NCI-H1694 (cell line): ENCODE measurements at regions not wholly inside any gene's neighbourhood (a gene's known extent, or its start where the extent isn't known, plus 50 kb on each side); places are given as distances from the start of the nearest gene placed in this dataset.
"Not testable (repeated sequence)": the region's sequence is repeated elsewhere in the genome, so short reads cannot be mapped to it uniquely, and the experiment has no call there.

Experiments used
- DNase-seq: peaks from one replicate; lab custom pipeline; 2025; lab: John Stamatoyannopoulos, UW

DNA sequence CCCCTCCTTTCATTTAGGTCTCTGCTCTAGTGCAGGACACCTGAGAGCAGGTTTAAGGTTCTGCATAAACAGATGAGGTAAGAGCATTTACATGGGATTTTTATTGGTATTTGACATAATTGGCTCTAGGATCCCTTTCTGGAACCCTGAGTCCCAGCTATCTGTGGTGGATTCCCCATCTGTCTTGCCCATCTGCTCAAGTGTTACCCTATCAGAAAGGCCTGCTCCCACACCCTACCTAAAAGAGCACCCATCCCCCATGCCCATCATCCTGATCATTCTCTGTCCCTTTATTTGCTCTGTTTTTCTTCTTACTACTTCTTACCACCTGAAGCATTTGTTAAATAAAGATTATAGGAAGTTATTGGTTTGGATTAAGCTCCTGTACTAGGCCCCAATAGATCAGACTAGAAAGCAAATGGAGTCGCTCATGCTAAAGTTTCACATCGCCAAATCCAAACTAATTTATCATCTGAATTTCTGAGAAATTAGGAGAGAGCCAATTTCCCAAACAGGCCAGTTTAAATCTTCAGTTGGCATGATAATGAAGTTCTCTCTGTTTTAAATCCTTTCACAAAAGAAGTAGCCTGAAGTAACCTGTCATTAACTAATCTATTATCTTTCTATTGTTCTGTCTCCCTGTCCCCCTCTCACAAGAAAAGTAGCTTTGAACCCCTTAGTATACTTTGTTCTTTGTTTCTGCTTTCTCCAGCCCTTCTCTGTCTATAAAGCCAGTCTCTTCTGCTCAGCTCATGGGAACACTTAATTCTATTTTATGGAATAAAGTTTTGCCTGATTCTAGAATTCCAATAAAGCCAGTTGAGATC, 178.6 kb downstream of the ZNF674 start:
- DNase-seq, result no peak

DNA sequence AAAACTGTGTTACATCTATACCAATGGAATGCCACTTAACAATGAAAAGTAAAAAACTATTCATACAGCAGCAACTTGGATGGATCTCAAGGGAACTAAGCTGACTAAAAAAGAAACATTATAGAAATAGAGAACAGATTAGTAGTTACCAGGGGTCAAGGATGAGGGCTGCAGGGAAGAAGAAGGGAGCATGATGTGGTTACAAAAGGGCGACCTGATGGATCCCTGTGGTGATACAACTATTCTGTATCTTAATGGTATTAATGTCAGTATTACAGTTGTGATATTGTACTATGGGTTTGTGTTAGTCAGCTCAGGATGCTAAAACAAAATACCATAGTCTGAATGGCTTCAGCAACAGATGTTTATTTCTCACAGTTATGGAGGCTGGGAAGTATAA, 190.7 kb downstream of the ZNF674 start:
- no peak for DNase-seq

DNA sequence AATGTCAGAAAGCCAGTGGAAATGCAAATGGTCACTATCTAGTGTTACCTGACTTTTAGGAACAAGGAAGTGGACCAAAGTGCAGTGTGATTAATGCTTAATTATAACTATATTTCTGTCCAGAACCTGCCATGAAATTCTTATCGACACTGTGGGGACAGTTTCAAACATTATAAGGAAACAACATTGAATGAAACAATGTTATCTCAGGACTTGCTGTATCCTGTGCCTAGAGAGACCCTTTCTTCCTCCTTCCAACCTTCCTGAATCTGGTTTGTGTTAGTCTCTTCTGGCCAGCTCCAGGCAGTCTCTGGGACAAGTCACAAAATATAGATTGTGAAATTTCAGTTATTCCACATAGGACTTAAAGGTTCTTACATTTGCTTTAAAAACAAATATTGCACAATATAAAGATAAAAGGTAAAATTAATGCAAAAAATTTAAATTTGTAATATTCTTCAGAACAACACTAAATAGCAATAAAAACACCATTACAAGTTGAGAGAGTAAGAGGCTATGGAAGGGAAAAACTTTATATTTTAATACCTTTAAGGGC, 203.4 kb downstream of the ZNF674 start:
- DNase-seq, result no peak

DNA sequence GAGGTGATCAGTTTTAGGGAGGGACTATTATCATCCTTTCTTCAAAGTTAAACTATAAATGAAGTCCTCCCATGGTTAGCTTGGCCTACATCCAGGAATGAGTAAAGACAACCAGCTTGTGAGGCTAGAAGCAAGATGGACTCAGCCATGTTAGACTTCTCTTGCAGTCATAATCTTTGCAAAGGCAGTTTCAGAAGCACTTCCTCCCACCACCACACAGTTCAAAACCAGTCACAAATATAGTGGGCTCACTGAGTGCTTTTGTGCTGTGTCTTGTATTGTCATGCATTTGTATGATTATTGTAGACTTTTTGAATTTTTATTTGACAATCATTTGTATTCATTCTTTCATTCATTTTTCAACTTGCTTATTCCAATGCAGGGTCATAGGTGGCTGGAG, 204.5 kb downstream of the ZNF674 start:
- DNase-seq, result no peak

DNA sequence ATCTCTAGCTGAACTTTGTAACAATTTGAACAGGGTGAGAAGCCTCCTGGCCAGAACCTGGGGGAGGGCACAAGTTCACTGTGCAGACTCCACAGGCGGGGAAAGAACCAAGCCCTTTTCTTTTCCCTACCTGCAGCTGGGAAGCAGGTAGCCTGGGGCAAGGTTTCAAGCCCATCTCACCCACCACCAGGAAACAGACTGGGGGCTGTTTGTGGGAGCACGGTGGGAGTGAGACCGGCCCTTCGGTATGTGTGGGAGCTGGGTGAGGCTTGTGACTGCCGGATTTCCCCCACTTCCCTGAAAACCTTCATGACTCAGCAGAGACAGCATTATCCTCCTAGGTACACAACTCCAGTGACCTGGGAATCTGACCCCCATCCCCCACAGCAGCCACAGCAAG, 211.7 kb downstream of the ZNF674 start:
- DNase-seq, result no peak

DNA sequence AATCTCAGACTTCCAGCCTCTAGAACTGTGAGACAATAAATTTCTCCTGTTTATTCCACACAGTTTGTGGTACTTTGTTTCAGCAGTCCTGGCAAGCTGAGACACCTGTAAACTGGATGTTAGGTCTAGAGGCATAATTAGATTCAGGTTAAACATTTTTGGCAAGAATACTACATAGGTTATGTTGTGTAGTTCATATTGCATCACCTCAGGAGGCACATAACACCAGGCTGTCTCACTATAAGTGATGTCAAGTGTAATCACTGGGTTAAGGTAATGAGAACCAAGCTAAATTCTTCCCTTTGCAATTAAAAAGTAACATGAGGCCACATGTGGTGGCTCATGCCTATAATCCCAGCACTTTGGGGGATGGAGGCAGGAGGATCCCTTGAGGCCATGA, 214.2 kb downstream of the ZNF674 start:
- no peak for DNase-seq

DNA sequence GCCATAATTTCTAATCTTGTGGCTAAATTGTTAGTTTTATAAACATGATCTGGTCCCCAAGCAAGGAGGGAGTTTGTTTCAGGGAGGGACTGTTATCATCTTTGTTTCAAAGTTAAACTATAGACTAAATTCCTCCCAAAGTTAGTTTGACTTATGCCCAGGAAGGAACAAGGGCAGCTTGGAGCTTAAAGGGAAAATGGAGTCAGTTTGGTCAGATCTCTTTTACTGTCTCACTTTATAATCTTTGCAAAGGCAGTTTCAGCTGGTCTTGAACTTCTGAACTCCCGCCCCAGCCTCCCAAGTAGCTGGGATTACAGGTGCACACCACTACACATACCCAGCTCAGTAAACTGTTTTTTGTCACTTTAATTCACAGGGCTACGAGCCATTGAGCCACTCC, 214.7 kb downstream of the ZNF674 start:
- no peak for DNase-seq

DNA sequence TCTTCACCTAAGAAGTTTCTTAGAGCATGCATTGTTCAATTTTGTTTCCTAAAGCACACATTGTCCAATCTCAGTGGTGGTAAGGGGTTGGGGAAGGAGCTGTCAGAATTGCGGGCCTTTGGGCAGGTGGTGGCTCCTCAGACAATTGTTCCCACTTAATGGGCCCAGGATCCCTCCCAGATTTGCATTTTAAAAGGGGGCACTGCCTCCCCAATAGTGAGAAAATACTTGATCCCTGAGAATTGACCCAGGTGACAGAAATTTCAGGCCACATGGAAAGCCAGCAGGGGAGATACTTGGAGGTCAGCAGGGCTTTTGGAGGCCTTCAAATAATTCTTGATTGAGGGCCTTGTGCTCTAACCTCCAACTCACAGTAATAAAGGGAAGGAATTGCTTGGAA, 217.1 kb downstream of the ZNF674 start:
- DNase-seq, result no peak

DNA sequence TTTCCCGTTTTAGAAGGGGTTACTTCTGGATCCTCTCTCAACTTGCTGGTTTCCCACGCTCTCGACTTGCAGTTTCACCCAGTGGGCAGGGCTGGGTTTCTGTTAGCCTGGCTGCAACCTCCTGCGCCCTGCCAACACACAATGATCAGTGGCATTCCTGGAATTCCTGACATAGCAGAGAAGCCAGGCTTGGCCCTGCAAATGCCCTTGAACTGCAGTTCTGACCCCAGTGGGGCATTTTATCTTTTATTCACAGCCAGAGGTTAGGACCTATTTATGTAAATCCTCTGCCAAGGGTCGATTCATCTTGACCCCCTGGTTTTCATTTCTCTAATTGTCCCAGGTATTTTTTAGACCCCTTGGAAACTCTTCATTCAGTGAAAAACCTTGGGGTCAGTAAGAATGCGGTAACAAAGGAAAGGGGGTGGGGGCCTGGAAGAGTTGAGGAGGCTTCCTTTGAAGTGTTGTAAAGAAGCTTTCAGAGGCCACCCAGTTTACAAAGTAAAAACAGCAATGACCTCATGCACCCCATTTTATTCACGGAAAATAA, 217.6 kb downstream of the ZNF674 start:
- no peak for DNase-seq

DNA sequence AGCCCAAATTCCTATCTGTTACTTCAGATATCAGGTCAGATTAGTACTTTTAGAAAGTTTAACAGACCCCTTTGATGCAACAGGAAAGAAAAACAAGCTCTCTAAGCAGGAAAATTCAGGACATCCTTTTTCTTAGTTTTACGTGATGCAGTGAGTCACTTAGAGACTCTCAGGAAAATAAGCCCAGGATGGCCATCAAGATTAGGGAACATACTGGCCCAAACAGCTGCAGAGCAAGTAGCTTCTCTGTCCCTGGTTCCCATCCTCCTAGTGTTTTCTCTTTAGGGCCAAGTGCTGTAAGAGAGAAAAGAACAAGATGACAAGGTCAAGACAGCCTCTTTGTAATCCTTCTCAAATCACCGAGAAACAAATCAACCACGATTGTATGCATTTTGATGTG, 219.1 kb downstream of the ZNF674 start:
- no peak for DNase-seq

DNA sequence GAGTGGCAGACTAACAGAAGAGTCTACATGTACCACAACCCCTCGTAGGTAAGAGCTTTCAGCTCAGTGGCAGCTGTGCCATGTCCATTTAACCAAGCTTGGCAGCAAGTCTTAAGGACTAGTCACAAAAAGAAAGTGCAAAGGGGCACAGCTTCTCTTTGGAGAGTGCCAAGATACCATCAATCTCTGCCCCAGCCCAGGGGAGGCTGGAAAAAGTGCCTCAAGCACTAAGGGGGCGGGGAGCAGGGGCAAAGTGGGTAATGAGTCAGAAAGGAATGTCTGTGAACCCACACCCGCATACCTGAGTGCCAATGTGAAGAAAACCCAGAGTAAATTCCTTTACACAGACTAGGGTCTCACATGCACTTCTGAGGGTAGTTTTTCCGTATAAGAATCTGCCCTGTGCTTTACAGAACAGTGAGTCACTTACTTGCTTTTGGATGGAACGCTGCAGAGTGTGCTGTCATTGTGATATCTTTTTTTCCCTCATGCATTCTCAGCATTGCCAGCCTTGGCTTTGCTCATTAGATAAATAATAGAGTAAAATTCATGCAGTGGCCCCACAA, 219.8 kb downstream of the ZNF674 start:
- DNase-seq, result no peak

DNA sequence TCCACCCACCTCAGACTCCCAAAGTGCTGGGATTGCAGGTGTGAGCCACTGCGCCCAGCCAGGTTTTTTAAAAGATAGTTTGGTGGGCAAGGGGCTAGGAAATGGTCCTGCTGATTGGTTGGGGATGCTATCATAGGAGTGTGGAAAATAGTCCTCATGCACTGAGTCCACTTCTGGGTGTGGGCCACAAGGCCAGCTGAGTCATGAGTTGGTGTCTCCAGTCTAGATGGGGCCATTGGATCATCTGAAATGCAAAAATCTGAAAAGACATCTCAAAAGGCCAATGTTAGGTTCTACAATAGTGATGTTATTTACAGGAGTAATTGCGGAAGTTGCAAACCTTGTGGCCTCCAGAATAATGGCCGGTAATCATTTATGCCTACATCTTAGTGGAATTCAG, 221.1 kb downstream of the ZNF674 start:
- no peak for DNase-seq

DNA sequence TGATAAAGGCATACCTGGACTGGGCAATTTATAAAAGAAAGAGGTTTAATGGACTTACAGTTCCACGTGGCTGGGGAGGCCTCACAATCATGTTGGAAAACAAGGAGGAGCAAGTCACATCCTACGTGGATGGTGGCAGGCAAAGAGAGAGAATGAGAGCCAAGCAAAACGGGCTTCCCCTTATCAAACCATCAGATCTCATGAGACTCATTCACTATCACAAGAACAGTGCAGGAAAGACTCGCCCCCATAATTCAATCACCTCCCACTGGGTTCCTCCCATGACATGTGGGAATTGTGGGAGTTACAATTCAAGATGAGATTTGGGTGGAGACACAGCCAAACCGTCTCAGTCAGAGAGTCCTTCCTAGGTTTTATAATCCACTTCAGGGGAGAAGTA, 222.3 kb downstream of the ZNF674 start:
- not testable (repeated sequence) for DNase-seq

DNA sequence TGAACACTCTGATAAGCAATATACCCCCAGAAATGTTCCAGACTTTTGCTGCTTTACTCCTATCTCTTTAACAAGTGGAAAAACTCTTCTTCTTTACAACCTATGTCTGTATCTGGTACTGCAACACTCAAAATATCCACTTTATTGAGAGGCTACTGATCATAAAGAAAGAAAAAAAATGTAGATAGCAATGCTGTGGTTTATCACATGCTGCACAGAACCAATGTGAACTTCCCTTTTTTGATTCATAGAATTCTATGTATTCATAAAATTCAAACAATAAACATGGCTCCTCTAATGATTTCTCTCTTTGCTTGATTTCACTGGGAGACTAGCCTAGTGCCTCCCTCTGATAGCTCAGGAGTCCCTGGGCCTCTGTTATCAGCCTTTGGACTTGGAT, 223.5 kb downstream of the ZNF674 start:
- no peak for DNase-seq

DNA sequence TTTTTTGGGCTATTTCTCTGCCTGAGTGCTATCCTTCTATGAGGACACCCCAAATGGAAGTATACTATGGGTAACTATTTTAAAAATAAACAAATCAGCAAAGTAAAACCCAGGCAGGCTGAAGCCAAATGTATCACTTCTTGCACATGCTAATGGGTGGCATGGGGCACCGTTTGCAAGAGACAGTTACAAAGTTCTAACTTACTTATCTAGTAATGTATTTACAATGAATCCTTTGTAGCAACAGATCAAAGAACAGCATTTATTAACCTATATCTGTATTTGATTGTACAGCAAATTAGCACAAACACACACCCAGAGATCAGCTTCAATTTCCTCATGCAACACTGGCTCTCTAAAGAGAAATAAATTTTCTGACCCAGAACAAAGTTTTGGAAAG, 225.5 kb downstream of the ZNF674 start:
- DNase-seq, result no peak

DNA sequence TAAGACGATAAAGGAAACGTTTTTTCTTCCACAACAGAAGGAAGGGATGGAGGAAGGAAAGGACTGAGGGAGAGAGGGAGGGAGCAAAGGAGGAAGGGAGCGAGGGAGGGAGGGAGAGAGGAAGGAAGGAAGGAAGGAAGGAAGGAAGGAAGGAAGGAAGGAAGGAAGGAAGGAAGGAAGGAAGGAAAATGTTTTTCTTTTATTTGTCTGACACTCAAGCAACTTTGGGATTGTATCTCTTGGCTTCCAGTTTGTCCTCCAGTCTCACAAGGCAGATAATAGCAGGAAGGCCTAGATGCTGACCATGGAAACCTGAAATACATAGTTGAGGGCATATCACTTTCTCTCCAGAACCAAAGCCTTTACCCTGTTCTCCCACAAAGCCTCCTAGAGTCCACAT, 226.7 kb downstream of the ZNF674 start:
- no peak for DNase-seq

DNA sequence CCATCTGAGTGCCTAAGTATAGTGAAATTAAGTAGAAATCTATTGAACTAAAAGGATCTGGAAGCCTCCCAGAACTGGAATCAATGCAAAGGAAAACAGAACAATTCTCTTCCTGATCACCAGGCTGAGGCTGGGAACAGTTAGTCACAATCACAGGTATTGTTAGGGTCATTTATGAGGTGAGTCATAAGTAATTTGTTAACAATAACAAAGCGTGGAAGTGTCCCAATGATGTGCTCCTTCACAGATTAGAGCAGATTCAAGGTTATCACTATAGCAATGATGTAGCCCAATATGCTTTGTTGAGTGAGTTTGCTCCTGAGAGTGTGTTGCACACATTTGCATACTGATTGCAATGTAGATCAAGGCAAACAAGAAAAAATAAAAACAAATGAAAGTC, 228.1 kb downstream of the ZNF674 start:
- DNase-seq, result no peak

DNA sequence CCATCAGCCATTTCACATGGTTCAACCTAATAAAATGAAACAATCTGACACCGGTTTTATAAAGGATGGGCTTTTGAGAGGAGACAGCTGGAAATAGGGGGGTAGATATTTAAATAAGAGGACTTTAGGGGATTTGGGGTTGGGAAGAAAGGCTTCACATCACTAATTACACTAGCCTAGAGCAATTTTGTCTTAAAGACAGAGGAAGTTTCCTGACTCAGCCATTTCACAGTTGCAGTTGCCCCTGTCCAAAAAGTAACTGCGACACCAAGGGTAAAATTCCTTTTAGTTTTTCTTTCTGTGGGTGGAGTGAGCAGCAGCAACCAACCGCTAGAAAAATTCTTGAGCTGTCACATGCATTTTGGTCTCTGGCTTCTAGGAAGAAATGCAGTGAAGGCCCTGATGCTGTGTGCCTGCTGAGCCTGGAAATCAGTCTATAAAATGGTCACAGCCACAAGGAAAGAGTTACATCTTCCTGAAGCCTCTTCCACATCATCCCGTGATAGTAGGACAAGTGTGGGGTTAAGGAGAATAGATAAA, 233.6 kb downstream of the ZNF674 start:
- no peak for DNase-seq

DNA sequence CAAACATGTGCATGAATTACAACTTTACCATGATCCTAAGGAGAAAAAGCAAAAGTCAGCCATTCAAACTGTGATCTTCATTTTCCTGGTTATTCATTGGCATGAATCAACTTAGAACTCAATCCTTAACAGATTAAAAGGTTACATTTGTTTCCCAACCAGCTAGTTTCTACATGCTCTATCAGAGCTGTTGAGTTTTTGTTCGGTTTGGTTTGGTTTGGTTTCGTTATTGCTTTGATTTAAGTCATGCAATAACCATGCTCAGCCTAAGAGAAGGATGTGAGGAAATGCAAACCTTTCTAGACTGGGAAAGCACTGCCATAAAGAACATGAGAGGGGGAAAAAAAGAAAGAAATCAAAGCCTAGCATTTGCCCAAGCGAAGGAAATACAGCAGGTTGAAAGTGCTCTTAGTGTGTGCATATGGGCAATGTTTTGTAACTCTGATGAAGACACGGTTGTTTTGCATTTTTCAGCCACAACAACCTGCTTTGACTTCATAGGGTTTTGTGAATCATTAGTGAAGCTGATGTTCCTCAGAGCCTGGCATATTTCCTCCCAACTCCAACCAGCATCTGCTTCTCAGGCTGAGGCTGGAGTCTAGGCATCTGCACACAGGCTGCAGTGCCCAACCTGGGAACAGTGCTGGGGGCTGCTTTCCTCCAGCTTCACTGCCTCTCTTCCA, 234.3 kb downstream of the ZNF674 start:
- no peak for DNase-seq

DNA sequence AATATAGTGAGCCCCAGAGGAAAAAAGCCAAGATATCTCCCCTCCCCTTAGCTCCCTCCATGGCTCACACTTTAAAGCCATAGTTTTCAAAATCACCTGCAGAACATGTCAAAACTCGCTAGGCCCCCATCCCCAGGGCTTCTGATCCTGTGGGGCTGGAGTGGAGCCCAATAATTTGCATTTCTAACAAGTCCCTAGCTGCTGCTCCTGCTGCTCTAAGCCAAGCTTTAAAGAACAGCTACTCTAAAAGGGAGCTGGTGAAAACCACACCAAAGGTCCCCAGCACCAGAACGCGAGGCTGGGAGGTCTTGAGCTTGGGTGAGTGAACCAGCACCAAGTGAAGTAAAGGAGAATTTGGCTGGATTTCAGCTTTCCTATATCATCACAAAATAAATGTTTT, 237.1 kb downstream of the ZNF674 start:
- DNase-seq, result no peak

DNA sequence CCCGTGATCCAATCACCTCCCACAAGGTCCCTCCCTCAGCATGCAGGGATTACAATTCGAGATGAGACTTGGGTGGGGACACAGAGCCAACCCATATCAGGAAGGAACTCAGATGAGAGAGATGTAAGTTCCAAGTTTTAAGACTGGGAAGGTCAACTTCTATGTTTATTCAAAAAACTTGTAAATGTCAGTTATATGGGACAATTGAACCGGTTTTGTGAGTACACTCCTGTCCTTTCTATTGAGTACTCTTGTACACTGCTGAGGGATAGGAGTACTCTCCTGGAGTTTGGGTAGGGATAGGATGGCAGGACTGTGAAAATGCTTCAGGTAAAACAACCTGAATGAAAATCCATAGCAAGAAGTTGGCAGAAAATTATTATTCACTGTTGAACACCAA, 239.1 kb downstream of the ZNF674 start:
- DNase-seq, result no peak

DNA sequence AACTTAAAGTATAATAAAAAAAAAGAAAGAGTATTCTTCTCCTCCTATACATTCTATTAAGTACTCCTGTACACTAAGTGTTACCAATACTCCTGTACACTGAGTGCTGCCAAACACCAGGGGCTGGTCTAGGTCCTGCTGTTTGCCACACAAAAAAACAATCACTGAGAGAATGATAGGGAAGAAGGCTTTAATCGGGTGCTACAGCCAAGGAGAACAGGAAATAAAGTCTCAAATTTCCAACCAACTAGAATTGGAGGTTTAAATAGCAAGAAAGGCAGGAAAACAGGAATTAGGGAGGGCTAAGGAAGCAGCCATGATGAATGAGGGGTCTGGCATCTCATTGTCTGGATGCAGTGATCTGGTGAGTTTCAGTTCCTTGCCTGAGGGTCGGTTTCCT, 239.8 kb downstream of the ZNF674 start:
- DNase-seq, result no peak

DNA sequence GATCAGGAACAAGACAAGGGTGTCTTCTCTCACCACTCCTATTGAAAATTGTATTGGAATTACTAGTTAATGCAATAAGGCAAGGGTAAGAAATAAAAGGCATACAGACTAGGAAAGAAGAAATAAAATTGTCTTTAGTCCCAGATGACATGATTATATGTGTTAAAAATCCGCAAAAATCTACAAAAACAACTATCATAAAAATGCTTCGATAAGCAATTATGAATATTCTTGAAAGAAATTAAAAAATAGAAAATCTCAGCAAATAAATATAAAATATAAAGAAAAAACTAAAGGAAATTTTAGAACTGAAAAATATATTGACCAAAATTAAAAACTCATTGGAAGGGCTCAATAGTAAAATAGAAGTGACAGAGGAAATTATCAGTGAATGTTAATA, 243.3 kb downstream of the ZNF674 start:
- no peak for DNase-seq
